KMS-11 (cell line): ENCODE measurements at regions not wholly inside any gene's neighbourhood (a gene's known extent, or its start where the extent isn't known, plus 50 kb on each side); places are given as distances from the start of the nearest gene placed in this dataset.
"Not testable (repeated sequence)": the region's sequence is repeated elsewhere in the genome, so short reads cannot be mapped to it uniquely, and the experiment has no call there.

Experiments
- H2AFZ ChIP-seq: fragments of 200-600 bp; sonication (generic); 2 replicates; pipeline ENCODE4 v1.6.1; 2016; ENCODE audit warnings: antibody characterized with exemption, mixed run types, low read depth
- H3K27ac ChIP-seq: fragments of 200-600 bp; sonication (generic); 2 replicates; pipeline ENCODE4 v1.6.1; 2016; ENCODE audit warnings: mild to moderate bottlenecking, mixed run types
- H3K27me3 ChIP-seq: fragments of 200-600 bp; sonication (generic); 2 replicates; pipeline ENCODE4 v1.6.1; 2017; ENCODE audit warnings: mild to moderate bottlenecking, low read depth, mixed run types, moderate library complexity; ENCODE audit not compliant: insufficient read depth
- H3K36me3 ChIP-seq: fragments of 200-600 bp; sonication (generic); 2 replicates; pipeline ENCODE4 v1.6.1; 2017; ENCODE audit warnings: mild to moderate bottlenecking, mixed run types; ENCODE audit not compliant: insufficient read depth
- H3K4me1 ChIP-seq: fragments of 200-600 bp; sonication (generic); 2 replicates; pipeline ENCODE4 v1.6.1; 2016; ENCODE audit warnings: mild to moderate bottlenecking, low read depth, mixed run types; ENCODE audit not compliant: poor library complexity, severe bottlenecking
- H3K4me2 ChIP-seq: fragments of 200-600 bp; sonication (generic); 2 replicates; pipeline ENCODE4 v1.7.0; 2016; ENCODE audit warnings: mild to moderate bottlenecking, mixed run types
- H3K4me3 ChIP-seq: fragments of 200-600 bp; sonication (generic); IDR thresholded peaks from 2 replicates; pipeline ENCODE4 v1.6.1; 2017; ENCODE audit warnings: low read depth, low read length, mixed read lengths; ENCODE audit not compliant: insufficient read depth
- H3K79me2 ChIP-seq: fragments of 200-600 bp; sonication (generic); 2 replicates; pipeline ENCODE4 v1.6.1; 2016; ENCODE audit warnings: low read depth, mixed run types; ENCODE audit not compliant: insufficient read depth
- H3K9ac ChIP-seq: fragments of 200-600 bp; sonication (generic); 2 replicates; pipeline ENCODE4 v1.6.1; 2016; ENCODE audit warnings: mild to moderate bottlenecking, mixed run types
- H4K20me1 ChIP-seq: fragments of 200-600 bp; sonication (generic); 2 replicates; pipeline ENCODE4 v1.6.1; 2016; ENCODE audit warnings: mild to moderate bottlenecking, mixed run types; ENCODE audit not compliant: insufficient read depth
- TF ChIP-seq, protein P1 (sequence below): fragments of 200-600 bp; sonication (generic); conservative IDR thresholded peaks from 2 replicates; pipeline ENCODE4 v1.6.1; 2017; ENCODE audit warnings: low read depth, mild to moderate bottlenecking, antibody characterized with exemption, low read length, moderate library complexity, mixed read lengths

DNA sequence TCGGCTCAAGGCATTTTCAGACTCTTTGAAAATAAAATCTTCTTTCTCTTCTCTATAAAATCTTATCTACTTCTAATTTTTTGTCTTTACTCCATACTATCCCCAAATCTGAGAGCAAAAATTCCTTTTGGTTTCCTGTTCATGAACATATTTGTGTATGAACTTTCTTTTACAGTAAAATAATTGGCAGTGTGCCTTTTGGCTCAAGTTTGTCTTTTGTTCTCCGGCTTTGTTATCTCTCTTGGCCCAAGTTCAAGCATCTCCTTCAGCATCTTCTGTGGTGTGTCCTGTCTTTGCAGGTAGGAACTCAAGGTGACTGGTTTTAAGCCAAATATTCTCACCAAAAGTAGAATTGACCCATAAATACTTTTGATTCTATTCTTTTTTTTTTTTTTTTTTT lies 276.6 kb upstream of the FAT1 start:
- H3K27ac ChIP-seq: no peak overlapping the region
- H3K4me2 ChIP-seq: no peak overlapping the region
- H2AFZ ChIP-seq: no peak overlapping the region
- no peaks in the 10 kb centered on the region for H3K36me3 ChIP-seq
- no peaks in the 10 kb centered on the region for H4K20me1 ChIP-seq
- no peak overlapping the region for H3K9ac ChIP-seq
- no peaks in the 10 kb centered on the region for H3K79me2 ChIP-seq
- TF ChIP-seq, protein P1, sequence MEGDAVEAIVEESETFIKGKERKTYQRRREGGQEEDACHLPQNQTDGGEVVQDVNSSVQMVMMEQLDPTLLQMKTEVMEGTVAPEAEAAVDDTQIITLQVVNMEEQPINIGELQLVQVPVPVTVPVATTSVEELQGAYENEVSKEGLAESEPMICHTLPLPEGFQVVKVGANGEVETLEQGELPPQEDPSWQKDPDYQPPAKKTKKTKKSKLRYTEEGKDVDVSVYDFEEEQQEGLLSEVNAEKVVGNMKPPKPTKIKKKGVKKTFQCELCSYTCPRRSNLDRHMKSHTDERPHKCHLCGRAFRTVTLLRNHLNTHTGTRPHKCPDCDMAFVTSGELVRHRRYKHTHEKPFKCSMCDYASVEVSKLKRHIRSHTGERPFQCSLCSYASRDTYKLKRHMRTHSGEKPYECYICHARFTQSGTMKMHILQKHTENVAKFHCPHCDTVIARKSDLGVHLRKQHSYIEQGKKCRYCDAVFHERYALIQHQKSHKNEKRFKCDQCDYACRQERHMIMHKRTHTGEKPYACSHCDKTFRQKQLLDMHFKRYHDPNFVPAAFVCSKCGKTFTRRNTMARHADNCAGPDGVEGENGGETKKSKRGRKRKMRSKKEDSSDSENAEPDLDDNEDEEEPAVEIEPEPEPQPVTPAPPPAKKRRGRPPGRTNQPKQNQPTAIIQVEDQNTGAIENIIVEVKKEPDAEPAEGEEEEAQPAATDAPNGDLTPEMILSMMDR: no peak
- no peaks in the 10 kb centered on the region for H3K4me1 ChIP-seq
- no peak overlapping the region for H3K4me3 ChIP-seq
- H3K27me3 ChIP-seq: no peaks in the 10 kb centered on the region

DNA sequence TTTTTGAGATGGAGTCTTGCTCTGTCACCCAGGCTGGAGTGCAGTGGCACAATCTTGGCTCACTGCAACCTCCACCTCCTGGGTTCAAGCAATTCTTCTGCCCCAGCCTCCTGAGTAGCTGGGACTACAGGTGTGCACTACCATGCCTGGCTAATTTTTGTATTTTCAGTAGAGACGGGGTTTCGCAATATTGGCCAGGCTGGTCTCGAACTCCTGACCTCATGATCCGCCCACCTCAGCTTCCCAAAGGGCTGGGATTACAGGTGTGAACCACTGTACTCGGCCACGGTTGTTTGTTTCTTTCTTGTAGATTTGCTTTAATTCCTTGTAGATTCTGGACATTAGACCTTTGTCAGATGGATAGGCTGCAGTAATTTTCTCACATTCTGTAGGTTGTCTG lies 278.5 kb upstream of the FAT1 start:
- H3K4me3 ChIP-seq, H3K9ac ChIP-seq, H2AFZ ChIP-seq, H3K4me1 ChIP-seq, H3K36me3 ChIP-seq, H3K27ac ChIP-seq, H3K27me3 ChIP-seq, H3K4me2 ChIP-seq, H4K20me1 ChIP-seq, H3K79me2 ChIP-seq: not testable (repeated sequence)

DNA sequence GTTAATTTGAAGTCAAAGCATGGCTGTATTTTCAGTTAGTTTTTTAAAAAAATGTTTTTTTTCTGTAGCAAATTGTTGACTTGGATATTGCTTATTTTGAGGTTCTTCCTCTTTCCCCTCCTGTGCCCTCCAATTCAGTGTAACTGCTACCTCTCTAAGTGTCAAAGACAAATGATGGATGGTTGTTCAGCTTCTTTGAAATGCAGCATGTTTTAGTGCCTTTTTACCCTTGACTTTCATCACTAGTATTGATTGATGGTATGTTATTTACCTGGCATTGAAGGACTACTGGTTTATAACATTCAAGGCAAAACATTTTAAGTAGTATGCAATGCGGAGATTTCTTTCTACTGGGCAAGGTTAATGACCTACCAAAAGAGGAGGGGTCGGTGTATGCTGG lies 281.0 kb upstream of the FAT1 start:
- TF ChIP-seq, protein P1: no peak
- Histone ChIP-seq H3K4me2 (no peak overlapping the region), H3K36me3 (no peaks in the 10 kb centered on the region), H2AFZ (no peak overlapping the region), H3K27ac (no peak overlapping the region), H3K4me3 (no peak overlapping the region), H3K4me1 (no peaks in the 10 kb centered on the region), H3K79me2 (no peaks in the 10 kb centered on the region), H4K20me1 (no peaks in the 10 kb centered on the region), H3K27me3 (no peaks in the 10 kb centered on the region), H3K9ac (no peak overlapping the region)

DNA sequence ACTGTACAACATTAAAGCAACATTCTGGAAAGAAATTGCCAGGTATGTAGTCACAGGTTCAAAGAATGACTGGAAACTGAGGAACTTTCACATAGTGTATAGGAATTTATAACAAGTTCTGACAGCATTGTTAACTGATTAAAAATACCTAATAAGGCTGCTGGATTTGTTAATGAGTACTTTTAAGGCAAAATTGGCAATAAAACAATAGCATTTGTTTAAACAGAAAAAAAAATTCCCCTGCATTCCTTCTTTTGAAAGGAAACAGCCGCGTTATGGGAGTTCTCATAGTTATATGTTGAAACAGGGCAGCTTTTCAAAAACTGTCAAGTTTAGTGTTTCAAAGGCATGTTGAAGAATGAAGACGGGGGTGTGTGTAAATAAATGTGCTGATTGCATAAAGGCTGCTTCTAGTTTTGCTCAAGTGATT lies 282.5 kb upstream of the FAT1 start:
- H3K27ac ChIP-seq: no peak overlapping the region
- no peaks in the 10 kb centered on the region for H4K20me1 ChIP-seq
- H2AFZ ChIP-seq: no peak overlapping the region
- H3K4me3 ChIP-seq: no peak overlapping the region
- no peak overlapping the region for H3K9ac ChIP-seq
- no peaks in the 10 kb centered on the region for H3K27me3 ChIP-seq
- H3K4me1 ChIP-seq: no peaks in the 10 kb centered on the region
- no peaks in the 10 kb centered on the region for H3K36me3 ChIP-seq
- TF ChIP-seq, protein P1: no peak
- H3K4me2 ChIP-seq: no peak overlapping the region
- H3K79me2 ChIP-seq: no peaks in the 10 kb centered on the region

DNA sequence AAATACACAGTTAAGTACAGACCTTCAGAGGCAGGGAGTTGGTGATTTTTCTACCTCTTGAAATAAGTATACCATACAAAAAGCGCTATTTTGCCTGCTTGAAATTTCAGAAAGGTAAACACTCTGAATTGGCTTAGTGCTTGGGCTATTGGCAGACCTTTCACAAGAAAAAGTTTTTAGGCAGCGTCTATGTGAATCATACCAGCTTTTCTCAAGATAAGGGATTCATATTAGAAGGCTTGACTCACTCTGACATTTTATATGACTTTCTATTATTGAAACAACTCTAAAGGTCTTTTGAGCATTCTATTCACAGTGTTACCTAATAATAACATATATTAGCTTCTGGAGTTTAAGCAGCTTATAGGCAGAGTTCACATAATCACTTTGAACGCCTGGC lies 286.4 kb upstream of the FAT1 start:
- Histone ChIP-seq H2AFZ (no peak overlapping the region), H4K20me1 (no peaks in the 10 kb centered on the region), H3K4me1 (no peaks in the 10 kb centered on the region), H3K27ac (no peak overlapping the region), H3K9ac (no peak overlapping the region), H3K27me3 (no peaks in the 10 kb centered on the region), H3K79me2 (no peaks in the 10 kb centered on the region), H3K4me3 (no peak overlapping the region), H3K36me3 (no peaks in the 10 kb centered on the region), H3K4me2 (no peak overlapping the region)
- TF ChIP-seq, protein P1: no peak
